RWPE2 (cell line): ENCODE measurements at regions not wholly inside any gene's neighbourhood (a gene's known extent, or its start where the extent isn't known, plus 50 kb on each side); places are given as distances from the start of the nearest gene placed in this dataset.

ENCODE experiments used
- ATAC-seq: fragments of 200-7000 bp; cut with Tn5 transposase; 3 replicates; pipeline ENCODE4 v1.9.1; 2021; ENCODE audit warnings: low read depth
- DNase-seq: peaks from one replicate; pipeline ENCODE4 v3.0.0-alpha.2; 2020; ENCODE audit warnings: low spot score
- H3K27ac ChIP-seq: fragments of 450-650 bp; 2 replicates; pipeline ENCODE4 v1.5.1; 2017; ENCODE audit warnings: mild to moderate bottlenecking; ENCODE audit not compliant: poor library complexity, severe bottlenecking
- H3K27me3 ChIP-seq: fragments of 250-450 bp; sonication (Bioruptor Pico); 2 replicates; pipeline ENCODE4 v1.5.1; 2021; ENCODE audit warnings: mild to moderate bottlenecking, moderate library complexity; ENCODE audit not compliant: insufficient read depth, poor library complexity, severe bottlenecking
- H3K36me3 ChIP-seq: fragments of 250-450 bp; sonication (Bioruptor Pico); 2 replicates; pipeline ENCODE4 v1.5.1; 2020; ENCODE audit warnings: low read depth, mild to moderate bottlenecking, moderate library complexity
- H3K4me1 ChIP-seq: fragments of 250-450 bp; sonication (Bioruptor Pico); 2 replicates; pipeline ENCODE4 v1.5.1; 2021; ENCODE audit warnings: mild to moderate bottlenecking, moderate library complexity; ENCODE audit not compliant: insufficient read depth, poor library complexity, severe bottlenecking
- H3K4me3 ChIP-seq: fragments of 250-450 bp; sonication (Bioruptor Pico); 2 replicates; pipeline ENCODE4 v1.5.1; 2021; ENCODE audit warnings: mild to moderate bottlenecking, moderate library complexity; ENCODE audit not compliant: severe bottlenecking
- H3K9me3 ChIP-seq: fragments of 250-450 bp; sonication (Bioruptor Pico); 2 replicates; pipeline ENCODE4 v1.5.1; 2021; ENCODE audit warnings: mild to moderate bottlenecking, moderate library complexity; ENCODE audit not compliant: severe bottlenecking
- TF ChIP-seq, protein P1 (sequence below): fragments of 450-650 bp; IDR thresholded peaks from one replicate; pipeline ENCODE4 v1.5.1; 2017; ENCODE audit warnings: mild to moderate bottlenecking, moderate library complexity; ENCODE audit not compliant: poor library complexity, severe bottlenecking

DNA sequence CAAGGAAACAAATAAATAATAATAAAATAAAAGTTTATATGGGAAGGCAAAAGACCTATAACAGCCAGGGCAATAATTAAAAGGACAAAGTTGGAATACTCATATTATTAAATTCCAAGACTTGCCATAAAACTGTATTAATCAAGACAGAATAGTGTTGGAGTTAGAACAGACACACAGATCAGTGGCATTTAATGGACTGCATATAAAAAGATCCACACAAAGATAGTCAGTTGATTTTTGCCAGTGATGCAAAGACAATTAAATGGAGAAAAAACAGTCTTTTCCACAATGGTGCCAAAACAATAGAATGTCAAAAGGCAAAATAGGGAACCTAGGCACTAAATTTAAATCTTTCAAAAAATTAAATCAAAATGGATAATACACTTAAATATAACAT, 587.1 kb upstream of the GRIA3 start:
- Histone ChIP-seq H3K9me3 (no peaks in the 10 kb centered on the region), H3K27ac (no peak overlapping the region), H3K4me3 (no peak overlapping the region), H3K27me3 (no peaks in the 10 kb centered on the region), H3K4me1 (no peaks in the 10 kb centered on the region), H3K36me3 (no peaks in the 10 kb centered on the region)
- TF ChIP-seq, protein P1, sequence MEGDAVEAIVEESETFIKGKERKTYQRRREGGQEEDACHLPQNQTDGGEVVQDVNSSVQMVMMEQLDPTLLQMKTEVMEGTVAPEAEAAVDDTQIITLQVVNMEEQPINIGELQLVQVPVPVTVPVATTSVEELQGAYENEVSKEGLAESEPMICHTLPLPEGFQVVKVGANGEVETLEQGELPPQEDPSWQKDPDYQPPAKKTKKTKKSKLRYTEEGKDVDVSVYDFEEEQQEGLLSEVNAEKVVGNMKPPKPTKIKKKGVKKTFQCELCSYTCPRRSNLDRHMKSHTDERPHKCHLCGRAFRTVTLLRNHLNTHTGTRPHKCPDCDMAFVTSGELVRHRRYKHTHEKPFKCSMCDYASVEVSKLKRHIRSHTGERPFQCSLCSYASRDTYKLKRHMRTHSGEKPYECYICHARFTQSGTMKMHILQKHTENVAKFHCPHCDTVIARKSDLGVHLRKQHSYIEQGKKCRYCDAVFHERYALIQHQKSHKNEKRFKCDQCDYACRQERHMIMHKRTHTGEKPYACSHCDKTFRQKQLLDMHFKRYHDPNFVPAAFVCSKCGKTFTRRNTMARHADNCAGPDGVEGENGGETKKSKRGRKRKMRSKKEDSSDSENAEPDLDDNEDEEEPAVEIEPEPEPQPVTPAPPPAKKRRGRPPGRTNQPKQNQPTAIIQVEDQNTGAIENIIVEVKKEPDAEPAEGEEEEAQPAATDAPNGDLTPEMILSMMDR, result no peak
- DNase-seq (no peak), ATAC-seq (no peak)

DNA sequence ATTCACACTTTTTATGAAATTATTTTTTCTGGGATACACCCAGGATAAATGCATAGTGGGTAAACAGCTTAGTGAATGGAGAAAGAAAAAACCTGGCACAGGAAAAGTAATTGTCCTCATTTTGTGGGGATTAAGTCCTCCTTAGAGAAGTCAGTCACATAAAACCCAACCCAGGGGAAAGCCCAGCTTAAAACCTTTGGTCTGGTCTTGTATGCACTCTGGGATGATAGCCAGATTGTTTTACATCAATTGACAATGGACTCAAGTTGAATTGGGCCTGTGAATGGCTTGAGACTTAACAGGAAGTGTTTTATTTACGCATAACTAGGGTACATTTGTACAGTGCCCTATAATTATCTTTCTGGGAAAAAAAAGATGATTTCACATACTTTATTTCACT, 561.3 kb upstream of the GRIA3 start:
- Histone ChIP-seq H3K4me1 (peaks cover 16% of the 10 kb centered on the region), H3K4me3 (no peak overlapping the region), H3K27ac (no peak overlapping the region), H3K27me3 (no peaks in the 10 kb centered on the region), H3K36me3 (no peaks in the 10 kb centered on the region), H3K9me3 (no peaks in the 10 kb centered on the region)
- TF ChIP-seq, protein P1, result no peak
- no peak for ATAC-seq
- no peak for DNase-seq

DNA sequence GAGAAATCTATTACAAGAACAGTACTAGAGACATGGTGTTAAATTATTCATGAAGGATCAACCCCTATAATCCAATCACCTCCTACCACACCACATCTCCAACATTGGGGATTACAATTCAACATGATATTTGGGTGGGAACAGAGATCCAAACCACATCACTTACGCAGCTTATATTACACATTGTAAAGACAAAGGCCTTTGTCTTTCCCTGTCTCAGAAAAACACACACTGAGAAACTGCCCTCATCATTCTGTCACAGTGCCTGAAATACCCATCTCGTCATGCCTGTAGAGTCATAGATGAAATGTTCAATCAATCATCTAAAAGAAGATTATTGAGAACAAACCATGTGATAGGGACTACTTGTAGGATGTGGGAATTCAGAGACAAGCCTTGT, 558.8 kb upstream of the GRIA3 start:
- Histone ChIP-seq H3K36me3 (no peaks in the 10 kb centered on the region), H3K4me3 (no peak overlapping the region), H3K9me3 (no peaks in the 10 kb centered on the region), H3K27me3 (no peaks in the 10 kb centered on the region), H3K27ac (no peak overlapping the region), H3K4me1 (peaks cover 16% of the 10 kb centered on the region)
- ATAC-seq (no peak), DNase-seq (no peak)
- TF ChIP-seq, protein P1, result no peak

DNA sequence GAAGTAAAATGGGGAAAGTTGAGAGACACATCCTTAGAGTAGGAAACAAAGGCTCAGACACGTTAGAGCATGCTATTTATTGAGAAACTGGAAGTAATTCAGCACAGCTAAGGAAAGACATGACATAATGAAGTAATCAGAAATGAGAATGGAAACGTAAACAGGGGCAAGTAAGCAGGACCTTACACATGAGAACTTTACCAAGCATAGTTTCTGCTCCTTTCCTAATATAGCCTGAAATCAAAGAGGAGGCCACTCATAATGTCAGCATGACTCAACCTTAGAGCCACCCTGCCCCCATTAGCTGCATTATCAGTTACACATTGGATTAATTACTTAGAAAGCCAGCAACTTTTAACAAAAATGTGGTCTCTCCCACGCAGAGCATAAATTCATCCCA, 558.3 kb upstream of the GRIA3 start:
- ATAC-seq, result peak; percentile 67
- DNase-seq, result no peak
- TF ChIP-seq, protein P1, result no peak
- Histone ChIP-seq H3K4me1 (peaks cover 16% of the 10 kb centered on the region), H3K36me3 (no peaks in the 10 kb centered on the region), H3K4me3 (no peak overlapping the region), H3K27me3 (no peaks in the 10 kb centered on the region), H3K27ac (peak overlapping the region; percentile 32), H3K9me3 (no peaks in the 10 kb centered on the region)

DNA sequence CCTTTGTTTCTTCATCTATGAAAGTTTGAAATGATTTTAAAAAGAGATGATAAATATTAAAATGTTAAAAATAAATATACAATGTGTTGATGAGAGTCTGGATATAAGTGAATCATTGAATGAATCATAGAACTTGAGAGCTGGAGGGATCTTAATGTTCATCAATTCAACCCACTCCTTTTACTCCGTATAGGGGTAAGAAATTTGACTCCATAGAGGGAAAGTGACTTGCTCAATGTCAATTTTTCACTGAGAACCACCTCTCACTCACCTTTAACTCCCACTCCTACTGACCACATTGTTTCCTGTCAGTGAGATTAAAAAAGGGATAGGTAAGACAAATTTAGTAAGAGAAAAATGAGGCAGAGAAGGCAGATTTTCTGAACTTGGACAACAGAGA, 557.2 kb upstream of the GRIA3 start:
- peak; percentile 72 for ATAC-seq
- DNase-seq, result no peak
- H3K4me1 ChIP-seq, result peaks cover 16% of the 10 kb centered on the region
- H3K36me3 ChIP-seq, result no peaks in the 10 kb centered on the region
- H3K27me3 ChIP-seq, result no peaks in the 10 kb centered on the region
- H3K27ac ChIP-seq, result peak overlapping the region; percentile 32
- TF ChIP-seq, protein P1, result no peak
- H3K4me3 ChIP-seq, result no peak overlapping the region
- no peaks in the 10 kb centered on the region for H3K9me3 ChIP-seq
